NCI-H774 (cell line): ENCODE measurements at regions not wholly inside any gene's neighbourhood (a gene's known extent, or its start where the extent isn't known, plus 50 kb on each side); places are given as distances from the start of the nearest gene placed in this dataset.

ENCODE experiments used
- DNase-seq: peaks from one replicate; lab custom pipeline; 2025; lab: John Stamatoyannopoulos, UW

DNA sequence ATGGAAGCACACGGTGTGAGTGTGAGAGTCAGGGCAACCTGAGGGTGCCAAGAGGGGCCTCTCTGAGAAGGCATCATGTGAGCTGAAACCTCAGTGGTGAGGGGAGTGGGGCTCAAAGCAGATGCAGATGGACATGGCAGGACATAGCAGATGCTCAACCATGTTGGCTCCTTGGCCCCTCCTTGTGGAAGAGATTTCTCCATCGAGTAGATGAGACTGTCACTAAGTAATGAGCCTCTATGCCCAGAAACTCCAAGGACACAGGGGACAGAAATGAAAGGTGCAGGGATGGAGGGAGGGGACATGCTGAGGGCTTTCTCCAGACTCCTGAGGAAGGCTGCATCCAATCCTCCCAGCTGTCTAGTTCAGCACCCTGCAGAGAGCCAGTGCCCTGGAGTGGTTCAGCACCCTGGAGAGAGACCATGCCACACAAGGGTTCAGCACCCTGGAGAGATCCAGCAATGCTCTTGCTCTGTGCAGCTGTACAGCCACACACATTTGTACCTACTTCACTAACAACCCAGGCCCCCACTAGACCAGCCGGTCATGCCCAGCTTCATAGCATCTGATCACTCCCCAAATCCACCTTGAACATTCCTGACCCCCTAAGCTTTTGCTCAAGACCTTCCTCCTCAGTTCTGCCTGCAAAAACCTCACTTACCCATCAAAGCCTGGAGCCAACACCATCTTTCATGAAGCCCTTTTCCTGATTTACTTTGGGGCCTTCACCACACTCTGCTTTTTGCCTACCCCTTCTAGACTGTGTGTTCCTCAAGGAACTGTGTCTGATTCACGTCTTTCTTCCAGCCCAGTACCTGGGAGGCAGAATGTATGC is 252.0 kb downstream of the CTTN start:
- no peak for DNase-seq

DNA sequence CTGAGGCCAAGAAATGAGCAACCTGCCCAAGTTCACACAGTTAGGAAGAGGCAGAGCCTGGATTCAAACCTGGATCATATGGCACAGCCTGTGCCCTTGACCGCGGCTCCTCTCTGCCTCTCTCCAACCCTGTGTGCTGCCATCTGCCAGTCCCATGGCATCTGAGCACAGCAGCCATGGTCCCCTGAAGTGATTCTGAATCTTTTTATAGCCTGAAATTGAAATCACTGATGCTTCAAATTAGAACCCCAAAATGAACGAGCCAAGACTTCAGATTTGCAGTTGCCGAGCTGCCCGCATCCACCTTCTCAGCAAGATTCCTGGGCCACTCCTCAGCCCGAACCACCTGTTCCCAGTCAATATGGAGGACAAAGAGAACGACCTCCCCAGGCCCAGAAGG is 252.7 kb downstream of the CTTN start:
- no peak for DNase-seq

DNA sequence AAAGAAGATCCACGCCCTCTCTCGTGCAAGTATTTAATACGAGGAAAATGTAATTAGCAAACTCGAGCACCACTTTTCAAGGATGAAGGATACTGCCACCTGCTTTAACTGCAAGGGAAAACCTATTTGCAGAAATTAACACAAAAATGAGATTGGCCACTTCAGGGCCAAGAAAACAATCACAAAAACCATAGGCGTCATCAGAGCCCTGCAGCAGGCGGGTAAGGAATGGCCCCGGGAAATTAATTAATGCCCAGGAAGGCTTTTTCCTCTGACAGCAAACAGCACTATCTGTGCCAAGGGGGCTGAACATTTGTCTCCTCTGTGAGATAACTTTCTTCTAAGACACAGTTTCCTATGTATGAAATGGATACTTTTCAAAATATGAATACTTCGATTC is 255.7 kb downstream of the CTTN start:
- peak; percentile 35 for DNase-seq

DNA sequence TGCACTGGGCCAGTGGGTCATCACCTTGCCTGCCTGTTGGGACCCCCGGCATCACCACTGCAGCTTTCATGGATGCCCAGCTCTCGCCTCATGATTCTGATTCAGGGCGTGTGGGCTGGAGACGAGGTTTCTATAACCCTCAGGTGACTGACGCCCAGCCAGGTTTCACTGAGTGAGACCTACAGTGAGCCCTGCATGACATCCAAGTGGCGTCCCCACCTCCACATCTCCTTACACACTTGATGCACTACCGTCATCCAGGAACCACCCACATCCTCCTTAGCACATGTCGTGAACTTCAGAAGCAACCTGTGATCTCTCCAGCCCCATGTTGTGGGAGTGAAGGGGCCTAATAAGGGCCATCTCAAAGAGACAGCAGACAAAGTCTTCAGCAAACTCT is 257.5 kb downstream of the CTTN start:
- no peak for DNase-seq

DNA sequence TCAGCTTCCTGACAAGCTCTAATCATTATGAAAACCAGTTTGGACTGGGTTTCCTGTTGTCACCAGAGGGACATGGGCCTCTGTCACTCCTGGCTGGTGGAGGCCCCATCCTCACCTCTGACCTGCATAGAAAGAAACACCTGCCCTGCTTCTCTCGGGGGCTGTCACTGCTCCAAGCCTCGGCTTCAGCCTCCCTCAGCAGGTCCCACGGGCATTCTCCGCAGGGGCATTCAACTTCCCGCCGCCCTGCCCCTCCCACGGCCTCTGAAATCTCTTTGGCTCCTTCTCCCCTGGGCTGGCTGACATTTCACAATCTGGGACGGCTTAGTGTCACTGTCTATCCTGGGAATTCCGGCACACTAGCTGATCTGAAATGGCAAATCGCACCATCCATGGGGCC is 257.9 kb downstream of the CTTN start:
- DNase-seq, result no peak

DNA sequence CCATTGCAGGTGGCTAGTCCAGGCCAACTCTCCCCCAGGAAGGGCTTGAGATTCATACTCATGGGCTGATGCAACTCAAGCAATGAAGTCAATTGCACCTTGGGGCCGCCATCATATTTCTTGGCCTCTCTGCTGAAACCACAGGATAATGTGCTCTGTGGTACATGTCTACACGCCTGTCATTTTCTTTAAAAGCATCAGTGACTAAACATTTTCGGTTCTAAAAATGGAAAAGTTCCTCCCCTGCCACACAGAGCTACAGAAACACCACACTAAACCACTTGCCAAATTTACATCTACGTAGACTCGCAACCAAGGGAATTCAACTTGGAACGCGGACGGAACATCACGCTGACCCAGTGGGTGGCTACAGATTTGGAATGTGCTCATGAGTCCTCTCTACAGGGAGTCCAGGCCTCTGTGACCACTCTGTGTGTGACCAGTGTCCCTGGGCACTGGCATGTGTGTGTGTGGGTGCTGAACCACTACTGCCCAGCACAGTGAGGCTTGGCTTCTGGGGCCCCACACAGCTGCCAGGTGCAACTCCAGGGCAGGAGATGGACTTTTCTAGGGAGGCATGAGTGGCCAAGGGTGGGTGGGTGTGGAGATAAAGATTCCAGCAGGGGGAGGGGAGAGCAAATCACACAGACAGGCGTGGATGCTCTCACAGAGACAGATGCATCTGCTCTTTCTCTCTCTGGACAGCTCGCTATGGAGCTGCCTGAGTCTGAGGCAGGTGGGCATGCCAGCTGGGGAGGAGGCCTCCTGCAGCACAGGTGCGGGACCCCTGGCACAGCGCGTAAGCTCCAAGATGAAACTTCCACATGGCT is 261.9 kb downstream of the CTTN start:
- DNase-seq, result no peak

DNA sequence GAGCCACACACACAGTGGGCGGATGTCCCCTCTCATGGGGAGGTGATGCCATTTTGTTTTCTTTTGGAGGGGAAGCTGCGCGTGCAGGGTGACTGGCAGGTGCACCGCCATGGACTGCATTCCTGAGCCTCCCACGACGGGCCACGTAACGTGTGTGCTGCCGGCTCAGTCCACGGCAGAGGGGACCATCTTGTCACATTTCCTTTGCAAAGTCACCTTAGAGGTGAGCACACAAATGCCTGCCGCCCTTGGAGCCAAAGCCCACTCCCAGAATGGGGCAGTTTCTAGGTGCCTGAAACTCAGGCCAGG is 262.5 kb downstream of the CTTN start:
- no peak for DNase-seq

DNA sequence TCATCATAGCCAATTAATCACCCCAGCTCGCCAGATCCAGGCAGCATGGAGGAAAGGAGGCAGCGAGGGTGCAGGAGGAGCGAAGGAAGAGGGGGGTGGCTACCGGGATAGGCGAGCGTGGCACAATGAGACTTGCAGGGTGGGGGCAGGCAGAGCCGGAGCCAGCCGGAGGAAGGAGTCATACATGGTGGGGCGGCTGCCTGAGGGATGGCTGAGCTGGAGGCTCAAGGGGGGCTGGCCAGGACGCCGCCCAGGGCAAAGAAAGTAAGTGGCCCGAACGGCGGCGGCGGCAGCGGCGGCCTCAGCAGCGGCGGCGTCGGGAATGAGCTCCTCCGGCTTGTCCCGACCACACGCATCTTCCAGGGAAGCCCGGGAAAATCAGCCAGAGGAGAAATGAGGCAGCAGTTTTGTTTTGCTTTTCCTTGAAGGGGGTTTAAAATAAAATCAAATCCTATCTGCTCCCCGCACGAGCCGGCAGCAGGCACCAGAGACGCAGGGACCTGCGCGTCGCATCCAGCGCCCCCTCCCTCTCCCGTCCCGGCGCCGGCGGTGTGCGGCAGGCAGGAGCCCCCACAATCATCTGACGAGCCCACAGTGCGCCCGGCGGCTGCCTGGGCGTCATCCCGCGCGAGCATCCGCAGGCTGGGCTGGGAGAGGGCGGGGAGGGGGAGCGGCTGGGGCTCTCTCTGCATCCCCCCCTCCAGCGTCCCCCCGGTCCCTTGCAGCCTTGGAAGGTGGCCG is 263.6 kb downstream of the CTTN start:
- no peak for DNase-seq

DNA sequence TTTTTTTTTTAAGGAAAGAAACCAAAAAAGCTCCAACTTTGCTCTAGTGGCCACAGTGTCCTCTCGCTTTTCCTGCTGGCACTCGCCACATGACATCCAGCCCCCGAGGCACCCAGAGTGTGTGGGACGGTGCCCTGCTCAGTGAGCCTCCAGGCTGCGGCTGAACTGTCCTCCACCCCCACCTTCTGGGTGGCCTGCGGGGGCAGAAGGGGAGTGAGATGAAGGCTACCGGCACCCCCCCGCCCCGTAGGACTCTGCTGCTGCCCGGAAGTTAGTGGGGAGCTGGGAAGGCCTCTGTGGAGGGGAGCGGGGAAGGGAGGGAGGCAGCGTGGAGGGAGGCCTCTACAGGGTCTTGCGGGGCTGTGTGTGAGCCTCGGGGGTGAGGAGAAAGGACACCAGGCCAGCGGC is 264.4 kb downstream of the CTTN start:
- no peak for DNase-seq

DNA sequence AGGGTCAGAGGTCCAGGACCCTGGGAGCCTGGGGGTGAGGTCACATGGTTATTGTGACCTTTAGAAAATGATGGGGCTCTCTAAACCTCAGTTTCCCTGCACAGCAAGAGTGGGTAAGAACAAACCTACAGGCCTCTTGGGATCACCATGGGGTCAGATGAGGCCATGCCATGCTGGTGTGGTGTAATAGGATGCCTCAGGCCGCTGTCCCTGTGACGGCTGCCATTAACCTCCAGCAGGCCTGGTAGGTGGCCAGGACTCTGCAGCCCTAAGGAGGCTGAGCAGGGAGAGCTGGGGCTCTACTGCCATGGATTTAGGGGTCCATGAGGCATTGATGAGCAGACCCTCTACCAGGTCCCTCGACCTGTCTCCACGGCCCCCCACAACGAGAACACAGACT is 265.5 kb downstream of the CTTN start:
- no peak for DNase-seq

DNA sequence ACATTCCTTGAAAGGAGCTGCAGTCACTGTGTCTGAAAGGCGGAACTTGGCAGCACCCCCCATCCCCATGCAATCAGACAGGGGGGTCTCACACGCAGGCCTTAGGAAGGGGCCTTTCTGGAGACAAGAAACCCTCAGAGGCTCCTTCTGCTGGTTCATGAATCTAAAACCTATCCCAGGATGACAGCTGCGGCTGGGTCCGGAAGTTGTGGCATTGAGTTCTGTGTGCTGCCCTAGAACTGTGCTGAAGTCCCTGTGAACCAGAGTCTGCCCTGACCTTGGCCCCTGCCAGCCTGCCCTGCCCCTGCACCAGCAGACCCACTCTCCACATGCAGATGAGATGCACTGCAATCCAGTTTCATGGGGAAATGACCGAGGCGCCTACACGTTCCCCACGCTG is 268.0 kb downstream of the CTTN start:
- no peak for DNase-seq

DNA sequence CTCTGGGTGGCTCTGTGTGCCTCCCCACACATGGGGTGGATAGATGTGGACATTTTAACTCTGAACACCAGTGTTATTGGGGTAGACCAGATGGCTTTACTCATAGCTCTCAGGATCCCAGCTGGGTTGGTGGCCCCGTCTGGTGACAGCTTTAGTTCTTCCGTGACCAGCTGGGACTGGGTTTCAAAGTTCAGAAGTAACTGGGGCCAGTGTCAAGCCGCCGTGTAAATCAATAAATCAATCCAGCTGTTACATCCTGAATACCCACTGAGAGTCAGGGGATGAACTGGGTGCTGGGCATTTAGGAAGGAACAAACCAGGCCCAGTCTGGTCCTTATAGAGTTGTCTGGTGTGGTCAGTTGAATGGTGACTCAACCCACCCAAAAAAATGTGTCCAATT is 269.4 kb downstream of the CTTN start:
- no peak for DNase-seq

DNA sequence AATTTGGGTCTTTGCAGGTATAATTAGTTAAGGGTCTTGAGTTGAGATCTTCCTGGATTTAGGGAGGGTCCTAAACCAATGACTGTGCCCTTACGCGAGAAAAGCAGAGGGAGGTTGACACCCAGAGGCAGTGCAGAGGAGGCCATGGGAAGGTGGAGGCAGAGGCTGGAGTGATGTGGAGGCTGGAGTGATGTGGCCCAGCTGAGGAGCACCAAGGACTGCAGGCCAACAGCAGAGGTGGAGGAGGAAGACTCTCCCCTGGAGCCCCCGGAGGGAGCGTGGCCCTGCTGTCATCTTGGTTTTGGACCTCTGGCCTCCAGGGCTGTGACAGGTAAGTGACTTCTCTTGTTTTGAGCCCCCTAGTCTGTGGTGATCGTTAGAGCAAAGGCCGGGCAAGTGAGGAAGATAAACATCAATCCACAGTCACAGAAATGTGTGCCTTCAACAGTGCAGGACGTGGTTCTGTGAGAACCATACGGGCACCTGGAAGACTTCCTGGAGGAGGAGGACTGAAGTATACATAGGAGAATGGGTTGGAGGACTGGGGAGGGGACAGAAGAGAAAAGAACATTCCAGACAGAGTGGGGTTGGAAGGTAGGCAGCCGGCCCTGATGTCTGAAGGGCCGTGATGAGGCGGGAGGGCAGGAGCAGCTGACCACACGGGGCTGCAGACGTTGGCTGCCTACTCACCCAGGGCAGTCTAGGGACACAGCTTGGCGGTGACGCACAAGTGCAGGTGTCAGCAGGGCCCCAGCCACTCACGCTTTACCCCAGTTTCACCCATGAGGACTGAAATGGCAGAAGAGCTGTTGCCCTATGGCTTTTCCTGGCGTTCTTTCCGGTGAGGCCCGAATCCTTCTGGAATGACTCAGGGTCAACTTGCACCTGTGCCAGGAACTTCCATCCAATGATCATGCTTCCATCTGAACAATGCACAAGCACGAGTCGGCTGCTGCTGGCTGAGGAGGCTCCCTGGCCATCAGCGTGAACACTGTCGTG is 270.2 kb downstream of the CTTN start:
- no peak for DNase-seq

DNA sequence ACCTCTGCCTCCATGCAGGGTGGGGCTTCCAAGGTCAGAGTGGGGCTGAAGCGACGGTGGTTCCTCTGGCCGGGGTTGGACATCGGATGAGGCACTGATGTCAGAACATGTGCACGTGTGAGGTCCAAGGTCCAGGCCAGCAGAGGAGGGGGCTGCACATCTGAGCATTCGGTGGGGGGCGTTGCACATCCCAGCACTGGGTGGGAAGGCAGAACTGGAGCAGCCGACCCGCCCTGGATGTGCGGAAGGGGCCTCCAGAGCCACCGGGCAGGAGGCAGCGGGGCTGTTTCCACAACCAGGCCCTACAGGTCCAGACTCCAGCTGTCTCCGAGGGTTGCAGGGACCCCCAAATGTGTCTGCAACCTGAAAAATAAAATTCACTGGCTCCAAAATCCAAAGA is 271.0 kb downstream of the CTTN start:
- DNase-seq, result no peak

DNA sequence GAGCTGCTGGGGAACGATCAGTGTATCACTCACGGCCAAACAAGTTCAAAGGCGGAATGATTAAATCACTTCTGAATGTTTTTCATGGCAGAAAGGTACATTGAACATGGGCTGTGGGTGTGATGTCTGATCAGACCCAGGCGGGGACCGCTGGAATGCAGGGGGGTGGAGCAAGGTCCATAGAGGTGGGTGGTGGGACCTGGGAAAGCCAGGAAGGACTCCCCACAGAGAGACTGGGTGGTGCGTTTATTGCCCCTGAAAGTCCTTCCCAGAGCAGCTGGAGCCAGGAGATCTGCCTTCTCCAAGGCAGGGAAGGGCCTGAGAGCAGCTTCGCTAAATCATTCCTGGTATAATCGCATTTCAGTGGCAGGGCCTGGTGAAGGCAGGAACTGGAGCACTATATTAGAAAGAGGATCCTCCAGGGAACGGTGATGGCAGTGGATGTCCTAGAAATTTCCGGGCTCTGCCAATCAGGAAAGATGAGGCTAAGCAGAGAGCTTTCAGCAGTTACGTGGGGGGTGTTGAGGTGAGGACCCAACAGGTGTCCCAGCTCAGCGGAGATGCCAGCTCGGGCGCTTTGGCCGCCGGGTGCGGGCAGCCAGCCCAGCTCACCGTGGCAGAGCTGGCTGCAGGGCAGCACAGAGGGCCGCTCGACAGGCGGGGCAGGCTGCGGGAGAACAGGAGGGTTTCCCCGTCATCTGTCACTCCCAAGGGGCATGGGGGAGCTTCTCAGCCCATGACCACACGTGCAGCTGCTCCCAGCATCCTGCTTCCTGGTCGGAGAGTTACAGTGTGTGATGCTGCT is 271.7 kb downstream of the CTTN start:
- no peak for DNase-seq

DNA sequence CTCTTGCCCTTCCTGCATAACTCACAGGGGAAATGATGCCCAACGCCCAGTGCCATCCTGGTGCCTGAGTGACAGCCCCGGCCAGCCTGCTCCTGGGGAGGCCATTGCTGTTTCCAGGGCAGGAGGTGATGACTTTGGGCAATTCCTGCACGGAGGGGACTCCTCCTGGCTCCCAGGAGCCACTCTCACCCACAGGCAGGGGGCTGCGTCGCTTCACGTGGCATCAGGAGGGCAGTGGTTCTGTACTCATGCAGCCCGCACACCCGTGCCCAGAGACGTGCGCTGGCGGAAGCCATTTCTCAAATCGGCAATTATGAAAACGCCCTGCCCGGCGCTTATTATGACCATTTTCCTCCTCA is 272.3 kb downstream of the CTTN start:
- no peak for DNase-seq

DNA sequence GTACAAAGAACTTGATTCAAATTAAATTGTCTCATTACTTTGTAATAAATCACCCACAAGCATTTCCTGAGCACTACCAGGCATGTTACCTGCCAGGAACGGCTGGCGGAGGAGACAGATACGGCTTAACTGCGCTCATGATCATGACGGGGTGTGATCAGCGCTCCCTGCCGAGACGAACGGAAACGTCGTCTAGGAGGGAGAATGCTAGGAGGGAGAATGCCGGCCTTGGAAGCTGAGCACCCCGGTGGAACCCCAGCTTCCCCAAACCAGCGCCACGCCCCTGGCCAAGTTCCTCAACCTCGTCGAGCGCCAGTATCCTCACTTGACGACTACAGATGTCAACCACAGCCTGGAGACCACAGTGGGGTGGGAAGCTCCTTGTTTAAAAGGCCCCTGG is 272.8 kb downstream of the CTTN start:
- no peak for DNase-seq

DNA sequence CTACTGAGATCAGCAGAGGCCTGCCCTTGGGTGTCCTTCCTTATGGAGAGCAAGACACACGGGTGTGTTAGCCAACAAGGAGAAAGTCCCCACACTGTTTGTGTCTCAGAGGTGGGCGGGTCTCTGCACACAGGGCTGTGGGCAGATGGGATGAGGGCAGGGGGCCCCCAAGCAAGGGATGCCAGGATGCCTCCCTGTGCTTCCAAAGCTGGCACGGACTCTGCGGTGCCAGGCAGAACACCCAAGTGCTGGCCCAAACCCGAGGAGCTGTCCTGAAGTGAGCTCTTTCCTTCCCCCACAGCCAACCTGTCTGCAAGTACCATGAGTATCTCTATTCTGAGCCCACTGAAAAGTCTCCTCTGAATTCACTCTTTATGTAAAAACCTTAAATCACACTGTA is 273.3 kb downstream of the CTTN start:
- DNase-seq, result no peak

DNA sequence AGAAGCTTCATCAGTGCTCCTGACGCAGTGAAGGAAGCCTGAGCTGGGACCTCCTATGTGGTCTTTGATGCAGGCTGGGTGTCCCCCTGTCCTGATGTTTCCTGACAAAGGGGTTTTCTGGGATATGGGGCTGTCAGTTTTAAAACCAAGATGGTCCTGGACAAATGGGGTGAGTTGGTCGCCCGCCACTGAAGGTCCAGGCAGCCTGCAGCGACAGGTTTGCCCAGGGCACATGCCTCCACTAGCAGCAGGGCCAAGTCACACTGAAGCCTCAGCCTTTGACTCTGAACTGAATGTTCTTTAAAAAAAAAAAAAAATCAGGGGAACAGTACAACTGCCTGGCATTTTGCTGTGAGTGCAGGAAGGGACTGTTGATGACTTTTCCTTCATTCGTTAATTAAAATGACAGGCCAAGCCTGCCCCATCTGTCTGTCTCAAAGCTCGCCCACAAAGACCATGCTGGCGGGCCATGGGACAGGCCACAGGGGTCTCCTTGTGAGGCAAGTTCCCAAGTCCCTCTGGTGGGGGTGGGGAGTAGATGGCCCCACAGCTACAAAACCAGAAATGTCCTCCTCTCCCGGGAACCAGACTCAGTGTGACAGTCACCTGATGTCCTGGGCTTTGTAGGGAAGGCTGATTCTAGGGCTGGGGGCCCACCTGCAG is 274.8 kb downstream of the CTTN start:
- no peak for DNase-seq

DNA sequence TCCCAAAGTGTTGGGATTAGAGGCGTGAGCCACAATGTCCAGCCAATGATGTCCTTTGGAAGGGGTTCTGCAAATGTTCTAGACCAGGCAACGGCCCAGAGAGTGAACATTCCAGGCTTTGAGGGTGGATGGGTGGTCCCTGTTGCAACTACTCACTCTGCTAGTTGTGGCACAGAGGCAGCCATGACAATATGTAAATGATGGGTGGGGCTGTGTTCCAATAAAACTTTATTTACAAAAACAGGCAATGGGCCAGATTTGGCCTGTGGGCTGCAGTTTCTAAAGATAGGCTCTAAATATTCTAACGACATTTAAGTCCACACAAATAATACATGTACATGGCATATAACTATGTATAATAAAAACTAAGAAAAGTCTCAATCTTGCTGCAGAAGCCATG is 276.3 kb downstream of the CTTN start:
- no peak for DNase-seq
